ENCODE measurements at regions not wholly inside any gene's neighbourhood (a gene's known extent, or its start where the extent isn't known, plus 50 kb on each side); places are given as distances from the start of the nearest gene placed in this dataset.

- TF ChIP-seq CTCF (conservative IDR thresholded peaks at IDR 0.05; ENCODE audit: low read depth, low read length) (no peak), POLR2A (IDR thresholded peaks at IDR 0.05; ENCODE audit: low read depth, low read length) (no peak), RFX5 (IDR thresholded peaks at IDR 0.05; ENCODE audit: low read depth, low read length) (no peak), CEBPB (IDR thresholded peaks at IDR 0.05; ENCODE audit: low read depth, low read length) (no peak)
Measured at GRCh38 chr14:101077481-101078074, 174.1 kb upstream of the RTL1 start.
